T follicular helper cell (primary cell): ENCODE measurements at regions not wholly inside any gene's neighbourhood (a gene's known extent, or its start where the extent isn't known, plus 50 kb on each side); places are given as distances from the start of the nearest gene placed in this dataset.
"Not testable (repeated sequence)": the region's sequence is repeated elsewhere in the genome, so short reads cannot be mapped to it uniquely, and the experiment has no call there.

Experiments used
- DNase-seq: peaks from one replicate; pipeline ENCODE4 v3.0.0-alpha.2; 2020; ENCODE audit warnings: low read depth

DNA sequence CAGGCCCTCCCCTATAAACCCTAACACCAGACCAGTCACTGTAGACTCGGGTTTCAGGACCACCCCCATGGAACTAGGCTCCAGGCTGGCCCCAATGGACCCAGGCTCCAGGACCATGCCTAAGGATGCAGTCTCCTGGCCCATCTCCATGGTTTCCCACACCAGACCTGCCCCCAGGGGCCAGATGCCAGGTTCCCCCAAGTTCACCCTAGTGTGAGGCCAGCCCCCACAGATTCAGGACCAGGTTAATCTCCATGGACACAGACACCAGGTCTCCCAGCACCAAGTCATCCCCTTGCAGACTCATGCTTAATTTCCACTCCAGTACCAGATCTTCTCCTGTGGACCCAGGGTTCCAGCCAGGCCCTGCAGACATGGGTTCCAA, 103.8 kb upstream of the LANCL2 start:
- no peak for DNase-seq

- DNase-seq, result not testable (repeated sequence)
Observed at GRCh38 chr7:55265328-55265727, 99.8 kb upstream of the LANCL2 start.

DNA sequence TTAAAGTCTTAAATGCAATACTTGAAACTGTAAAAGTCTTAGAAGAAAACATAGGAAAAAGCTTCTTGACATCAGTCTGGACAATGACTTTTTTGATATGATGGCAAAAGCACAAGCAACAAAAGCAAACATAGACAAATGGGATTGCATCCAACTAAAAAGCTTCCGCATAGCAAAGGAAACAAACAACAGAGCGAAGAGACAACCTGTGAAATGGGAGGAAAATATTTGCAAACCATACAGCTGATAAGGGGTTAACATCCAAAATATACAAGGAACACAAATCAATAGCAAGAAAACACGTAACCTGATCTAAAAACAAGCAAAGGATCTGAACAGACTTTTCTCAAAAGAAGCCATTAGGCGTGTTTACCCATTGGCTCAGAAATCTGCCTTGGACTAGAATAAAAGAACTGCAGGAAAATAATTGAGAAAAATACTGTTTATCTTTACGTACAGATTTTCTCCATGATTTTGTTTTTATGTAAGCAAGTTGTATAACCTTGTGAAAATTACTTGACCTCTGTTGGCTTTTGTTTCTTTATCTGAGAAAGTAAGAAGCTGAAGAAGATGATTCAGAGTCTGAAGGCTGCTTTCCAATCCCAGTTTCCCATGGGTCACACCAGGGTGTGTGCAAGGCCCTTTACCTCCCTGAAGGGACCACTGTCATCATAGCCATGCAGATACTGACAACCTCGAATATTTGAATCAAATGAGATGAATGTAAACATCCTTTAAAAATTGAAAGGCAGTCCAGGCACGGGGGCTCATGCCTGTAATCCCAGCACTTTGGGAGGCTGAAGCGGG, 99.1 kb upstream of the LANCL2 start:
- DNase-seq, result no peak

GRCh38 chr7:55271069-55271626, 94.0 kb upstream of the LANCL2 start:
- no peak for DNase-seq

GRCh38 chr7:55271661-55272060, 93.5 kb upstream of the LANCL2 start:
- no peak for DNase-seq

DNA sequence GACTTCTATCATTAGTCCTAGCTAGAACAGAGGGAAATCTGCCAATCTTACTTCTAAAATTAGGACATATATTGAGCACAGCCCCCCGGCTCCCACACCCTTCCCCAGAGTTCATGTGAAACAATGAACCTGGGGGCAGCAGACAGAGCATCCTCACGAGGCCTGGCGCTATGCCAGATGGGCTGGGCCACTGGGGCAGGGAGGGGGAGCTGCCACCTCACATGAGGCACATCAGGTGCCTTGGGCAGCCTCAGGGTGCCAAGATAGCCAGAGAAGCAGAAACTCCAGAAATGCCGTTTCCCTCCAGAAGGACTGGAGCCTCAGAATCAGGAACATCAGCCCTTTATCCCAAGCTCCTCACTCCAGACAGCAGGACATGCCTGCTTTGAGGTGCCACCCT, 92.8 kb upstream of the LANCL2 start:
- DNase-seq, result no peak

- DNase-seq, result no peak
Observed at GRCh38 chr7:55273186-55273980, 91.8 kb upstream of the LANCL2 start.

GRCh38 chr7:55274156-55274555, 91.0 kb upstream of the LANCL2 start:
- no peak for DNase-seq

- DNase-seq, result no peak
Observed at GRCh38 chr7:55275291-55276200, 89.6 kb upstream of the LANCL2 start.

GRCh38 chr7:55276572-55277295, 88.4 kb upstream of the LANCL2 start:
- DNase-seq, result no peak

GRCh38 chr7:55277916-55278315, 87.2 kb upstream of the LANCL2 start:
- no peak for DNase-seq

DNA sequence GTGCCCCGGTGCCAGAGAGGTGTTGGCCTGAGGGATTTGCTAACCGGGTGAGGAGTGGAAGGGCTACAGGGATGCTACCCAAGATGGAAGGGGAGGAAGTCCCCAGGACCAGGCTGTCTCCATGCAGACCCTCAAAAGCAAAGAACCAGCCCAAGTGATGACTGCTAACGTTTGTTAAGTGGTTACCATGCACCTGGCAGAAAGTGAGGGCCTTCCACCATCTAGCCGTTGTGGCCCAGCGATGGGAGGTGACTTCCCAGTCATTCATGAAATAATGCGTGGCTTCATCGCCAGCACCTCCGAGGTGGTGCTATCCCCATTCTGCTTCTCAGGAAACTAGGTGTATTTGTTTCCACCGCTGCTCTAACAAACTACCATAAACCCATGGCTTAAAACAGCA, 86.8 kb upstream of the LANCL2 start:
- DNase-seq, result no peak

DNA sequence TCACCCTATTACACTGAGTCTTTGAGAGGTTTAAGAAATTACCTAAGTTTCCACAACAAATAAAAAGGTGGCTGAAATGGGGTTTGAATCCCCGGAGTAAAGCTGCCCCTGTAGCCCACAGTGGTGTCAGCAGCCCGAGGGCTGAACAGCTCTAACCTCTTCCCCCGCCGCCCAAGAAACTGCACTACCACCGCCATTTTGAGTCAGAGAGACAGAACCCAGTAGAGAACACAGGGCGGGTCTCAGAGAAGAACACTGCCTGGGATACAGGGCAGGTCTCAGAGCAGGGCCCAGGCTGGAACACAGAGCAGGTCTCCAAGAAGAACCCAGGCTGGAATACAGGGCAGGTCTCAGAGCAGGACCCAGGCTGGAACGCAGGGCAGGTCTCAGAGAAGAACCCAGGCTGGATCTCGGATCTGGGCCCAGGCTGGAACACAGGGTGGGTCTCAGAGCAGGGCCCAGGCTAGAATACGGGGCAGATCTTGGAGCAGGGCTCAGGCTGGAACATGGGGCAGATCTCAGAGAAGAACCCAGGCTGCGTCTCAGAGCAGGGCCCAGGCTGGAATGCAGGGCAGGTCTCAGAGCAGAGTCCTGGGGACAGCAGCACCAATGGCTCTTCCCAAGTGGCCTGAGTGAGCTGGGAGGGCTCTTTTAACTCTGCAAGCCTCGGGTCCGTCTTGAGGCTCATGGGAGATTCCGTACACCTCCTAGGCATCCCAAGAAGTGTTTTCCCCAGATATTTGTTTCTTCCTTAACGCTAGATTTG, 85.9 kb upstream of the LANCL2 start:
- DNase-seq, result no peak

DNA sequence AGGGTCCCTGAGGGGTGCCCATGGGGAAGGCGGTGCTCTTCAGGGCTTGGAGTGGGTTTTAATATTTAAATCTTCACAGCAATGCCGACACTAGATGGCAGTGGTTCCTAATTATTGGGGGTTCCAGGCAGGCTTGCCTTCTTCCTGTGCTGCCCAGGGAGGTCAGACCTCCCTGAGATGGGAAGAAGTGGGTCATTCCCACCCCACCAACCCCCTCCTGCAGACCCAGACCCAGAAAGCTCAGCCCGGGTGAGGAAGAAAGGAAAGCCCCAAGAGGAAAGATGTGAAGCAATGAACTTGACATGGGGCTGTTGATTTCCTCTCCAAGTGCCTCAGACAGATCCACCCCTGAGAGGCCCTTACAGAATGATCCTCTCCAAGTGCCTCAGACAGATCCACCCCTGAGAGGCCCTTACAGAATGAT, 85.1 kb upstream of the LANCL2 start:
- DNase-seq, result peak; percentile 43

GRCh38 chr7:55285665-55286064, 79.5 kb upstream of the LANCL2 start:
- no peak for DNase-seq

- no peak for DNase-seq
Observed at GRCh38 chr7:55286666-55287065, 78.5 kb upstream of the LANCL2 start.

DNA sequence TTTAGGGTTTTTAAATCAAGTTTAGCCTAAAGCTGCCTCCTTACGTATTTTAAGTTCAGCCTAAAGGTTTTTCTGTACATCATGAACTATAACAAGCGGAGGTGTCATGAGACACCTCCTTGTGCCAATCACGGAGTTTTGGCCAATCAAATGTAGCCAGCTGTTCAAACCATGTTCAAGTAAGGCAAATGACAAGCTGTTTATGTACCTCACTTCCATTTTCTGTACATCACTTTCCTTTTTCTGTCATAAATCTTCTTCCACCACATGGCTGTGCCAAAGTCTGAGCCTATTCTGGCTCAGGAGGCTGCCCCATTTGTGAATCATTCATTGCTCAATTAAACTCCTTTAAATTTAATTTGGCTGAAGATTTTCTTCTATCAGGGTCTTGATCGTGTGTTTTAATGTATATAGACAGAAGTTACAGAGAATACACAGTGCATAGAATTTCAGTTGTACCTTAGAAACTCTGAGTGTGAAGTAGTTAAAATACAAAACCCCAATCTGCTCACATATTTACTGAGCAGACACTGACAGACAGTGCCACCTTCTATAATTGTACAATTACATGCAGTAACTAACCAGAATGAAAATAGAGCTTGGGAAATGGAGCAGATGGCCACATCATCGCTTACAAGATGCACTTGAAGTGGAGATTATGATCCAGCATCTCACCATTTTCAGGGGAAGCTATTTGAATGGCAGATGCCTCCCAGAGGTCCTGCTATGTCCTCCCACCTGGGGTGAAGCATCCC, 76.9 kb upstream of the LANCL2 start:
- DNase-seq, result no peak

DNA sequence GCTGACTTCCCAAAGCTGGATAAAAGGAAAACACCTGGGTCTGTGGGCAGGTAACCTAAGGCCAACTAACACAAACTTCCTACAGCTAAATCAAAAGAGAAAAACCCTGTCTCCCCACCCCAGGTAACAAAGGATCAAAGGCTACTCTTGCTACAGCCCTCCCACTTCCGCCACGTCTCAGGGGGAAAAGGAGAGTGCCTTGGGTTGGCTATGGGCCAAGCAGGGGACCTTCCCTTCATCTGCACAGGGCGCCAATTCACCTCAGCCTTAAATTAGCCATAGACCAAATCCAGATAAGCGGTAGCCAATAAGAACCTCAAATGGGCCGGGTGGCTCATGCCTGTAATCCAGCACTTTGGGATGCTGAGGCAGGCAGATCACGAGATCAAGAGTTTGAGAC, 69.1 kb upstream of the LANCL2 start:
- DNase-seq, result no peak

GRCh38 chr7:55299273-55299967, 65.7 kb upstream of the LANCL2 start:
- DNase-seq, result no peak
